ENCODE measurements at regions not wholly inside any gene's neighbourhood (a gene's known extent, or its start where the extent isn't known, plus 50 kb on each side); places are given as distances from the start of the nearest gene placed in this dataset.
"Not testable (repeated sequence)": the region's sequence is repeated elsewhere in the genome, so short reads cannot be mapped to it uniquely, and the experiment has no call there.

DNA sequence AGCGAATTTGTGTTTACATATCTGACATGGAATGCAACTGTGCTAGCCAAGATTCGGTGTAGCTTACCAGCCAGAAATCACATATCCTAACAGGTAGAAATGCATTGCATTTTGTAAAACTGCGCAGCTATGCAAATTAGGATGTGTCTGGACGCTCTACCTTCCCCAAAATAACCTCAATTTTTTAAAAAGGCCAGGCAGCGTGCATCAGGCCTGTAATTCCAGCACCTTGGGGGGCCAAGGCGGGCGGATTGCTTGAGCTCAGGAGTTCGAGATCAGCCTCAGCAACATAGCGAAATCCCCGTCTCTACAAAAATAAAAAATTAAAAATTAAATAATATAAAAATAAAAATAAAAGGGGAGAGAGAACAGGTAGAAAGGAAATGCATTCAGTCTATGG lies 305.0 kb downstream of the TYW1 start:
- no peak for DNase-seq

GRCh38 chr7:67302113-67303039 lies 305.7 kb downstream of the TYW1 start:
- DNase-seq, result peak; percentile 98

DNA sequence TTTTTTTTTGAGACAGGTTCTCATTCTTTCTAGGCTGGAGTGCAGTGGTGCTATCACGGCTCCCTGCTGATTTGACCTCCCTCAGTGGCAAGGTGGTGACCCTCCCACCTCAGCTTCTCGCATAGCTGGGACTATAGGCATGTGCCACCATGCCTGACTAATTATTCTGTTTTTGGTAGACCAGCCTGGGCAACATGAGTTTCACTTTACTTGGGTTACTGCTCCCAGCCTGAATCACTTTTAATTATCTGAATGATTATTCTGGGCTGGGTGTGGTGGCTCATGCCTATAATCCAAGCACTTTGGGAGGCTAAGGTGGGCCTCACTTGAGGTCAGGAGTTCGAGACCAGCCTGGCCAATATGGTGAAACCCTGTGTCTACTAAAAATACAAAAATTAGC lies 308.2 kb downstream of the TYW1 start:
- not testable (repeated sequence) for DNase-seq

DNA sequence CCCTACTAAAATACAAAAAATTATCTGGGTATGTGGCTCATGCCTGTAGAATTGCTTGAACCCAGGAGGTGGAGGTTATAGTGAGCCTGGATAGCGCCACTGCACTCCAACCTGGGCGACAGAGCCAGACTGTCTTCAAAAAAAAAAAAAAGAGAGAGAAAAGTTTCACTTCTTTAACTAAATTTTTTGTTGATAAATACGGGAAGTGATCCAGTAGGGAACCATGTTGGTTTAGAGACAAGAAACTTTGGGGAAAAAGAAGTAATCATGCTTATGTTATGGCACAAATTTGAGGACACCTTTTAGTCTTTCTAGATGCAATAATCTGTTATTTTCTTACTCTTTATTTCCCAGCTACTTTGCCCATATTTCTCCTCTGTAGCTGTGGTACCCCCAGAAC lies 309.7 kb downstream of the TYW1 start:
- no peak for DNase-seq

DNA sequence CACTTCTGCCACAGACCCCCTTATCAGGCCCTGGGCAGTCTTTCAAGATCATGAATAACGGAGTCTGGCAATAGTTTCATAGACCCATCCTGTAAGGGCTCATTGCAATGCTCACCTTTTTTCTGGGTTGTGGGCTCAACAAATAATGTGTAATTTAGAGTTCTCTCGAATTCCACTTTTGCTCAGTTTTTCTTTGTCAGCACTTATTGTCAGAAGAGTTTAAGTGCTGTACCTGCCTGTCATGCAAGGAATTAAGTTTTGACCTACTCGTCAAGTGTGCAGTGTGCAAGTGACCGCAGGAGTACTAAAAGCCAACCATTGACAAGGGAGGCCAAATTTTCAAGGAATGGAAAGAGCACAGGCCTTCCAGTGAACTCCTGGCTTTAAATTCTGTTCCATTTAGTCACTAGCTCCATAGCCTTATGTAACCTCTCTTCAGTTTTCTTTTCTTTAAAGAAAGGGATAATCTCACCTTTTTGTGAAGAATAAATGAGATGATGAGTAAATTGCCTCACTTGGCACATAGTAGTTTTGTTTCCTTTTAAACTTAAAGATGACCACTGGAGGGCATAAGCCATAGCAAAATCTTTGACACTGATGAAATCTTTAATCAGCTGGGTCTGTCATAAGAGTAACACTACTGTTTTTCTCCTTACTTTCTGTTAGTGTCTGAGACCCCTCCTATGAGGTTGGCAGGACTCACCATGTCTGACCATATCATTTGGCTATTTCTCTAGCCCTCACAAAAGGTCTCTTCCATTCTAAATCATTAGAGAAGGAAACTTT lies 313.3 kb downstream of the TYW1 start:
- no peak for DNase-seq

DNA sequence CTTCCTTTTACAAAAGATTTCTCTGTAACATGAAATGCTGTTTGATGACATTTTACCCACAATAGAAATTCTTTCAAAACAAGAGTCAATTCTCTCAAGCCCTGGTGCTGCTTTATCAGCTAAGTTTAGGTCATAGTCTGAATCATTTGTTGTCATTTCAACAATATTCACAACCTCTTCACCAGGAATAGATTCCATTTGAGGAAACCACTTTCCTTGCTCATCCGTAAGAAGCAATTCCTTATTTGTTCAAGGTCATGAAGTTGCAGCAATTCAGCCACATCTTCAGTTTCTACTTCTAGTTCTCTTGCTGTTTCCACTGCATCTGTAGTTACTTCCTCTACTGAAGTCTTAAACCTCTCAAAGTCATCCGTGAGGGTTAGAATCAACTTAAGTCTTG lies 315.3 kb downstream of the TYW1 start:
- DNase-seq, result no peak

- DNase-seq, result no peak
Observed at GRCh38 chr7:67313213-67313612, 316.6 kb downstream of the TYW1 start.

GRCh38 chr7:67316902-67317301 lies 320.3 kb downstream of the TYW1 start:
- DNase-seq, result not testable (repeated sequence)

- not testable (repeated sequence) for DNase-seq
Observed at GRCh38 chr7:67328257-67328656, 331.6 kb downstream of the TYW1 start.

- not testable (repeated sequence) for DNase-seq
Observed at GRCh38 chr7:67335165-67335564, 338.5 kb downstream of the TYW1 start.

DNA sequence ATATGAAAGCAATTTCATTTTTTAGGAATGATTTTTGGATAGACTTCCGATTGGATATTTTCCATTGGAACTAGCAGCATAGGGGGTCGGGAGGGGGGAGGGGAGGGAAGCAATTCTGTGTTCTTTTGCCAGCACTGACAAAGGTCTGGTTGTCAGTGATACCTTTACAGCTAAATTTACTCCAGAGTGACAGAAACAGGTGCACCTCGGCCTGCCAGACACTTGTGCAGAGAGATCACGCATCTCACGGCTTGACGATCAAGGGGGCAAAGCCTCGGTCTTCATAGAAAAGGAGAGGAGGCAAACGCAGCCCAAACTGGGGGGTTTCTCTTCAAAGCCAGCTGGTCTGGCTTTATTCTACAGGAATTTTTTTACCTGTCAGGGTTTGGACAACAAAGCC lies 339.0 kb downstream of the TYW1 start:
- not testable (repeated sequence) for DNase-seq

DNA sequence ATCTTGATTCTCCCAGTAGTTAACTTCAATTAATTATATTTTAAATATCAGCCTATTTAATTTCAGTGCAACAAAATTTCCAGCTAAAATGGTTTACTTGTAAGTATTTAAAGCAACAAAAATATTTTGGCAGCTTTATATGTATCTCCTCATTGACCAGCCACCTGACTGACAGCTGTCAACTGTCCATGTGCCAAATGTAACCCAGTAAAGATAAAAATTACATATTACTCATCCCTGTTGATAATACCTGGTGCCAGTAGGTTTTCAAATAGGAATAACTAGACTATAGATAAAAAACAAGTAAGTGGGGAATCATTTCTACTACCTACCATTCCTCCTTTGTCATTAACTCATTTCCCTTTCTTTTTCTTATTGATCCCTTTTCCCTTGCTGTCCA lies 341.9 kb downstream of the TYW1 start:
- not testable (repeated sequence) for DNase-seq

DNA sequence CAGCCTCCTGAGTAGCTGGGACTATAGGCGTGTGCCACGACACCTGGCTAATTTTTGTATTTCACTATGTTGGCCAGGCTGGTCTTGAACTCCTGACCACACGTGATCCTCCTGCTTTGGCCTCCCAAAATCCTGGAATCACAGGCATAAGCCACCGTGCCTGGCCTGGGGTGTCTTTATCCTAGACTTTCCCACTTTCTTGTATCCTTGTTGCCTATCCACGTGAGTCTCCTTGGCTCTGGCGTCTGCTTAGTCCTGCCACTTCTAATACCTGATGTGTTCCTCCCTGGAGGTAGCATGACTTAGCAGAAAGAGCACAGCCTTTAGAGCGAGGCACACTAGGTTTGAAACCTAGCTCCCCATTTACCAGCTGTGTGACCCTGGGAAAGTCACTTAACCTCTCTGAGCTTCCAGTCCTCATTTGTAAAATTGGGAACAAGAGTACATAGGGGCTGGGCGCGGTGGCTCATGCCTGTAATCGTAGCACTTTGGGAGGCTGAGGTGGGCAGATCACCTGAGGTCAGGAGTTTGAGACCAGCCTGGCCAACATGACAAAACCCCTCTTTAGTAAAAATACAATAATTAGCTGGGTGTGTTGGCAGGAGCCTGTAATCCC lies 344.6 kb downstream of the TYW1 start:
- no peak for DNase-seq

- DNase-seq, result no peak
Observed at GRCh38 chr7:67343114-67343513, 346.5 kb downstream of the TYW1 start.

DNA sequence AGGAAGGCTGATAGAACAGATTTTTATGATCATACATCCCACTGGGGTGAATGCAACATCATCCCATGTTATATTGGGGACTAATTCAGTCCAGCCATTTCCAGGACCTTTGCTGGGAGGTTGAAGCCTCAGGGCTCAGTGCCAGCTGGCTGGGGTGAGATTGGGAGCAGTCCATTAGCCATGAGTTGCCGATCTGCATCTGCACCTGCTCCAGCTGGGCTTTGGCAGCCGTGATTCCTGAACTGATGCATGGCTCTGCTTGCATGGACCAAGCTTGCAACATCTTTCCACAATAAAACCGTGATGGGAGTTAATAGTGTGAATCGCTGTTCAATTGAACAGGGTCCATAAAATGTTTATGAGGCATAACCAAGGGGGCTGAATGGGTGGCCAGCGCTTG lies 346.9 kb downstream of the TYW1 start:
- no peak for DNase-seq

GRCh38 chr7:67344481-67345193 lies 348.0 kb downstream of the TYW1 start:
- no peak for DNase-seq

- DNase-seq, result no peak
Observed at GRCh38 chr7:67346126-67346525, 349.5 kb downstream of the TYW1 start.

- no peak for DNase-seq
Observed at GRCh38 chr7:67346876-67347275, 350.2 kb downstream of the TYW1 start.

DNA sequence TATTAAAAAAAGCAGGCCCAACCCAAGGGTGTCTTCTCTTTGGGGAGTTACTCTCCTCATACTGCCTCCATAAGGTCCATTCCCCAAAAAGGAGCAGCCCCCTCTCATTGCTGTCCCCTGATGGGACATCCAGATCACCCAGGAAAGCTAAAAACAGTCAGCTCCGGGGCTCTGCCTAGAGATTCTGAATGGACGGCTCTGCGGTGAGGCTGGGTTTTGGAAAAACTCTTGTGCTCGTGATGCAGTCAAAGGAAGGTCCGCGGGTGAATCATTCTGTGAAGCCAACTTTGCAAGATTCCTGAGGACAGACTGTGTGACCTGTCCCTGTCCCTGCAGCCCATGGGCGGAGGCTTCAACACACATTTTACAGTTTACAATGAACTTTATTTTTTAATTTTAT lies 351.5 kb downstream of the TYW1 start:
- no peak for DNase-seq

DNA sequence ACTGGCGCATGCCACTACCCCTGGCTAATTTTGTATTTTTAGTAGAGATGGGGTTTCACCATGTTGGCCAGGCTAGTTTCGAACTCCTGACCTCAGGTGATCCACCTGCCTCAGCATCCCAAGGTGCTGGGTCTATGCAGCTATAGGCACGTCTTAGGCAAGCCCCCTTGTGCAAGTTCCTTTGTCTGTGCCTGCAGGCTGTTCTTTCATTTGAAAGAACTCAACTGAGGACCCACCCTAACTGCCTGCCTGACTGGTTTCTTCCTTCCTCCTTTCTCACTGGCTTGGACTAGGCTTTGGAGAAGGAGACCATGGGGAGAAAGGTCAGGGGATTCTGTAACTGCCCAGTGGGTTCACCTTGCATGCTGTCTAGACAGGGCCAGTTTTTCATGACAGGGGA lies 361.0 kb downstream of the TYW1 start:
- DNase-seq, result not testable (repeated sequence)

- DNase-seq, result not testable (repeated sequence)
Observed at GRCh38 chr7:67358316-67358715, 361.7 kb downstream of the TYW1 start.

GRCh38 chr7:67358738-67359137 lies 362.1 kb downstream of the TYW1 start:
- DNase-seq, result not testable (repeated sequence)

DNA sequence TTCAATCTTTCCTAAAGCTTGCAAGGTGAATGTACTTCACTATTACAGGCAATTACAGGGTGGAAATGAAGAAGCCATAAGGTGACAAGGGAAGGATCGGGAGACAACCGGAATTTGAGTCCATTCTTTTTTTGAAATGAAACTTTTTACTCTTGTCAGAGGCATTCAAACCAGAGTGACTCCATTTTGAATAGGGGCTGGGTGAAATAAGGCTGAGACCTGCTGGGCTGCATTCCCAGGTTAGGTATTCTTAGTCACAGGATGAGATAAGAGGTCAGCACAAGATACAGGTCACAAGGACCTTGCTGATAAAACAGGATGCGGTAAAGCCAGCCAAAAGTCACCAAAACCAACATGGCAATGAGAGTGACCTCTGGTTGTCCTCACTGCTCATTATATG lies 363.3 kb downstream of the TYW1 start:
- DNase-seq, result no peak

Data from activated CD4-positive, alpha-beta T cell treated with anti-CD3 and anti-CD28 coated beads, Interleukin-2, amount 50 U/mL, for 16 hours (primary cell).